NCI-H128 (cell line): ENCODE measurements at regions not wholly inside any gene's neighbourhood (a gene's known extent, or its start where the extent isn't known, plus 50 kb on each side); places are given as distances from the start of the nearest gene placed in this dataset.

ENCODE experiments used
- DNase-seq: peaks from one replicate; lab custom pipeline; 2025; ENCODE audit not compliant: unreplicated experiment; lab: John Stamatoyannopoulos, UW

GRCh38 chr1:182129398-182129797 is 67.9 kb upstream of the ZNF648 start:
- no peak for DNase-seq

DNA sequence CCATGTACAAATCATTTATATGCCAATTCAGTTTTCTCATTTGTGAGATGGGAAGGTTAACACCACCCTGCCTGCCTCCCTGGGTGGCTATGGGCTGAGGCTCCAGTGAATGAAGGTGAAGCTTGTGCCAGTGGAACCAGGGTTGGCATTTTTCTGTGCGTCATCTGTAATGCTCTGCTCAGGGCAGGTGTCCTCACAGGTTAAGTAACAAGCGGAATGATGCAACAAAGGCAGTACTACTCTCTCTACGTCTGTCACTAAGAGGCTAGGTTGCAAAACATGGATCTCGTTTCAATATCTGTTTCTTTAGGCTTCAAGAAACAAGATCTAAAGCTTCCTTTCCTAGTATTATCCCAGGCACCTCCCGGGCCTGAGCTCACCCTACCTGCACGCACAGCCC is 67.0 kb upstream of the ZNF648 start:
- DNase-seq = no peak

GRCh38 chr1:182127656-182128055 is 66.1 kb upstream of the ZNF648 start:
- no peak for DNase-seq

DNA sequence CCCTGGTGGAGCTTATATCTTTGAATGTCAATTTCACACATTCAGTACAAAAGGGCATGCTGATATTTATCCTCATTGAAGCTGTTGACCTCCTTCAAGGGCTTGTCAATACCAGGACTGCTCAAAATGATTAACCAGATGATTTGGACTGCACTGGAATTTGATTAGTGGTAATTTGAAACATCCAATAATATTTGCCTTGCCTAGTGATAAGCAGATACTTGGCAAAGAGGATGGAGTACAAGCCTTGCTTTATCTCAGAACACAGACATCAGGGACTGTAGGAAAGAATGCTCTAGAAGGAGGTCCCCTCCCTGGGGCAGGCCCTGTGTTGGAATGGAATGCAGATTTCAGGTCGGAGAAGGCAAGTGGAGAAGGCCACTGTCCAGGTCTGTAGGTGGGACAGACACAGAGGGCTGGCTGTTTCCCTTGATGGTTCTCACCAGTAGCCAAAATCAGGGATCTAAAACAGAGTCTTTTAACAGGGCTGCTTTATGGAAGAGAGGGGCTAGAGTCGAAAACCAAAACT is 64.8 kb upstream of the ZNF648 start:
- DNase-seq = no peak

DNA sequence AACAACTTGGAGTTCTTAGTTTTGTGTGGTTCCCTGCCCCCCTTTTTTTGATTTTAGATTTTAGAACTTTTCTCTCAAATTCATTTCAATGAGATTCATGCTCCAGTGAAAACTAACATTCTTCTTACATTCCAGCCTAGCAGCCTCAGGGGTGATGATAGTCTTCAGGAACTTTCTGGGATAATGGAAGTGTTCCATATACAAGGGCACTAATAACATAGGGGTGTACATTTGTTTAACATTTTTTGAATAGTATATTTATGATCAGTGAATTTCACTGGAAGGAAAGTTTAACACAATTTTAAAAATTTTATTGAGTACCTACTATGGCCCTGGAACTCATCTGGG is 61.4 kb upstream of the ZNF648 start:
- no peak for DNase-seq

DNA sequence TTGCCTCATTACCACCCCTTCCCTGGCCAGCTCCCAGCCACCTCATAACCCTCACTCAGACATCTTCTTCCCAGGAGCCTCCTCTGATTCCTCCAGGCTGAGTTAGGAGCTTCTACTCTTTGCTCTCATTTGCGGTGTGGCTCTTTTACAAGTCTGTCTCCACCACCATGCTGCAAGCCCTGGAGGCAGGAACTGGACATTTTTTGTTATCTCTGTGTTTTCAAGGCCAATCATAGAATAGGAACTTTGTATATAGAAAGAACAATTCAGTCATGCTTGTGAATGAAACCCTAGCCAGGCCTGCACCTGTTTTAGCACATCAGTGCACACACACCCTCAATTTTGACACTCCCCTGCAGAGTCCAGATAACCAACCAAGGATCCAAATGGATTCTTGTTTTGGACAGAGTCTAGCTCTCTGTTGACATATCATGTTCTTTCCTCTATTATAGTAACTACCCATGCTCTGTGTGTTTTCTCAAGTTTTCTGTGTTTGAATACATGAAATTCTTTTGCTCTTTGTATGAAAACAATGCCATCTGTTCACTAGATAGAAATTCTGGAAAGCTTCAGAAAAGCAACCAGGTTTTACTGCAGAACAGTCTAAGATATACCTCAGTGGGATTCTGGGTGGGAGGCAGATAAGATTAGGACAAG is 60.9 kb upstream of the ZNF648 start:
- DNase-seq = no peak

- no peak for DNase-seq
Measured at GRCh38 chr1:182121787-182122186, 60.3 kb upstream of the ZNF648 start.

DNA sequence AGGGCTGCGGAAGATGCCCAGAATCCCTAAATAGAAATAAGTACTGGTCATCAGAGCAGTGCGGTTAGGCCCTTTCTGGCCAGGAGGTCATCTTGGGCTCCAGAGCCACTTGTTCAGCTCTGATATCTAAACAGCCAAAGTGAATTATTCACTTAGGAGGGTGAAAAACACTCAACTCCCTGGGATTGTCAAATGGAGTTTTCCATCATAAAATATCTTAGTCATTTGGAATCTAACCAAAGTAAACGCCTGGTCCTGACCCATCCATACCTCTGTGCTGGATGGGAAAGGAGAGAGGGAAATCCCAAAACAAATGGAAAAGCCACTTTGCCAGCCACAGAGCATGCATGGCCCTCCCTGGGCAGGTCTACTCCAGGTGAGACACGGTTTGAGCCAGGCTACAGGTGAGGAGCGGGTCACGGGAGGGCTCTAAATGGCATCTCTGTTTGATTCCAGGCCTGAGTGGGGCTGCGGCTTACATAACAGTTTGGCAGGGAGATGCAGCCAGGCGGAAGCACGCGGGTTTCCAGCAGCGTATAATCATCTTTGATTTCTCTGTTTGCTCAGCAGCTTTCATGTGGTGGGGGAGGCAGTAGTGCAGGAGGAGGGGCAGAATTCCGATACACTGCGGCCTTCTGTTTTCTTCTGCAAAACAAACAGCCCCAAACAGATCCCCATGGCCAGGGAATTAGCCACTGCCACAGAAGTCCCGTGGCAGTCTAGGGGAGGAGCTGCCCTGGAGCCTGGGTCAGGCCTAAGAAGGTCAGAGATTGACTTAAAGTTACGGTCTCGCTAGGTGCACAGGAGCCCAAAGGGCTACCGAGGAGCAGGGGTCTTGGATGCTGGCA is 59.1 kb upstream of the ZNF648 start:
- no peak for DNase-seq

GRCh38 chr1:182119631-182120030 is 58.1 kb upstream of the ZNF648 start:
- no peak for DNase-seq

- DNase-seq = no peak
Measured at GRCh38 chr1:182118851-182119250, 57.3 kb upstream of the ZNF648 start.

- no peak for DNase-seq
Measured at GRCh38 chr1:182114627-182115023, 53.1 kb upstream of the ZNF648 start.

GRCh38 chr1:182113879-182114626 is 52.5 kb upstream of the ZNF648 start:
- DNase-seq = no peak

DNA sequence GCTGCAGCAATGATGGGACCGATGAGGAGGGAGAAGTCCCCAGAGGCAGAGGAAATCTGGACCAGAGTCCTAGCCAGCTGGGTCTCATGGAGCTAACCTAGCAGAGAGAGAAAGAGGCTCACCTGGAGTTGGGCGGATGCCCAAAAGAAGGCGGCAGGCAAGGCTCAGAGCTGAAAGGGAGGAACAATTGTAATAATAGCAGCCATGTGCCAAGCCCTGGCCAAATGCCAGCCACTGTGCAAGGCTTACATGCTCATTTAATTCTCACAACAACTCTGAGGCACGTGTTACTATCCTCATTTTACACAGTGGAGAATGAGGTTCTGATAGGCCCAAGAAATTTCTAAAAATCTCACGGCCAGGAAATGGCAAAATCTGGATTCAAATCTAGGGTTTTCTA is 50.0 kb upstream of the ZNF648 start:
- no peak for DNase-seq
